Activated naive CD4-positive, alpha-beta T cell treated with anti-CD3 and anti-CD28 coated beads, Interleukin-2, amount 10 ng/mL, durations not matched to agents 7 days and 5 days (primary cell): ENCODE measurements at regions not wholly inside any gene's neighbourhood (a gene's known extent, or its start where the extent isn't known, plus 50 kb on each side); places are given as distances from the start of the nearest gene placed in this dataset.

Experiments
- CTCF ChIA-PET: fragments of 350-600 bp; sonication (Branson Sonifier 250); formaldehyde crosslinking; loops from one replicate; lab custom pipeline; 2021; ENCODE audit warnings: antibody characterized with exemption; lab: Charles Lee
- DNase-seq: peaks from one replicate; pipeline ENCODE4 v3.0.0-alpha.2; 2020
- H3K27ac Mint-ChIP-seq: one replicate; pipeline ENCODE4 v1.8.0; 2021; ENCODE audit warnings: mild to moderate bottlenecking, moderate library complexity, mixed read lengths
- H3K27me3 Mint-ChIP-seq: one replicate; pipeline ENCODE4 v1.8.0; 2021; ENCODE audit warnings: mild to moderate bottlenecking, mixed read lengths
- H3K36me3 Mint-ChIP-seq: one replicate; pipeline ENCODE4 v1.8.0; 2021; ENCODE audit warnings: mixed read lengths
- H3K4me1 Mint-ChIP-seq: one replicate; pipeline ENCODE4 v1.8.0; 2021; ENCODE audit warnings: mixed read lengths
- H3K4me3 Mint-ChIP-seq: one replicate; pipeline ENCODE4 v1.8.0; 2021; ENCODE audit warnings: mild to moderate bottlenecking, moderate library complexity, mixed read lengths
- H3K9me3 Mint-ChIP-seq: one replicate; pipeline ENCODE4 v1.8.0; 2021; ENCODE audit warnings: mixed read lengths

DNA sequence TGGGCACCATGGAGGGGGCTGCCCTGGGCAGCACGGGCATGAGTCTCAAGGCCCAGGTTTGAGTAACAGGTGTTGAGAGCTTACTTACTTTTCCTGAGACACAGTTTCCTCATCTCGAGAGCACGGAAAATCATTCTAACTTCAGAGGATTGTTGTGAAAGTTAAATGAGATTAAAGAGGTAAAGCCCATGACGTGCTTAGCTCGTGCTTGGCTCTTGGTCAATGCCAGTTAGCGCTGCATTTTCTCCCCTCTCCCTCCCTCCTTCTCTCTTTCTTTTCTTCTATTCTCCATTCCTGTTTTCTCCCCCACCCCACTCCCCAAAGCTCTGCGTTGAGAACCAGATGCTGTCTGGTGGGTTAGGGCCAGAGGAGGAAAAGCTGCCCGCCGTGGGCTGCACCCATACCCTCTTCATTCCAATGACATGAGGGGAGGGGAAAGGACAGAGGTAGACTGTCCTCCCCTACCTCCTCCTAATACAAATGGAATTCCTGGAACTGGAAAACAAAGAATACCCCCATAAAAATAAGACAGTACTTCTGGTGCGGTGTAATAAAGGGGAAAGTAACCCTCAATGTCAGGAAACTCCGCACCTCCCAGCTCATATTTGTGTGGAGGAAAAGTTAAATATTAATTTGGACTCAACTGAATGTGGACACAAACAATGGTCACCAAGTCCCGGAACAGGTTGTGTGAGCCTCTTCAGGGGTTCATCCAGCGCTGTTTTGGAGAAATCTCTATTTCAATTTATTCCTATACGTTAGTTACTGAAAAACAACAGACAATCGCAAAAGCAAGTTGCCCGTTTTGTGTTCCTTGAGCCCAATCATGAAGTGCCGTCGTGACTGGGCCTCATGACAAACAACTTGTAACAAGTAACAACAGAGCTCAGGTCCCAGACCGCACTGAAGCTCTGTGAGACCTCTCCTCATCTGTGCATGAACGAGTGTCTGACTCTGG lies 54.8 kb upstream of the B3GAT1 start:
- peaks cover 50% of the 10 kb centered on the region for H3K27me3 Mint-ChIP-seq
- no peaks in the 10 kb centered on the region for H3K9me3 Mint-ChIP-seq
- H3K36me3 Mint-ChIP-seq: no peaks in the 10 kb centered on the region
- DNase-seq: no peak
- no peak overlapping the region for H3K27ac Mint-ChIP-seq
- no peaks in the 10 kb centered on the region for H3K4me1 Mint-ChIP-seq
- H3K4me3 Mint-ChIP-seq: no peak overlapping the region
- CTCF ChIA-PET: no interaction called here

DNA sequence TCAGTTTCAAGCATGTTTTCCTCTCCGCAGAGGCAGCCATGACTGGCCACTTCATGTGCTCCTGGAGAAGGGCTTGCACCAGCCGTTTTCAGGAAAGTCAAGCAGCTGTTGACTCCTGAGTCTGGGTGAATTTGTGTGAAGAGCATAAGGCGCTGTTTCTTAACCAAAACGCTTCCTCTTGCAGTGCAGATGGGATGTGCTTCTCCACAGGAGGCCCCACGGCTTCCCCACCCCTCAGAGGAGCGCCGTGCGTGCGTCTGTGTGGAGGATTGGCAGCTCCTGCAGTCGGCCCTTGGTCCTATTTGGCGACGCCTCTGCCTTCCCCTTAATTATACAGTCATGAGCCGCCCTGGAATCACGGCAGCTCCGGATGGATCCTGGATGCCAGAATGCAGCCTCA lies 54.1 kb upstream of the B3GAT1 start:
- Mint-ChIP-seq H3K27ac (no peak overlapping the region), H3K36me3 (no peaks in the 10 kb centered on the region), H3K4me1 (no peaks in the 10 kb centered on the region), H3K9me3 (no peaks in the 10 kb centered on the region), H3K27me3 (peaks cover 42% of the 10 kb centered on the region), H3K4me3 (no peak overlapping the region)
- CTCF ChIA-PET: no interaction called here
- no peak for DNase-seq

DNA sequence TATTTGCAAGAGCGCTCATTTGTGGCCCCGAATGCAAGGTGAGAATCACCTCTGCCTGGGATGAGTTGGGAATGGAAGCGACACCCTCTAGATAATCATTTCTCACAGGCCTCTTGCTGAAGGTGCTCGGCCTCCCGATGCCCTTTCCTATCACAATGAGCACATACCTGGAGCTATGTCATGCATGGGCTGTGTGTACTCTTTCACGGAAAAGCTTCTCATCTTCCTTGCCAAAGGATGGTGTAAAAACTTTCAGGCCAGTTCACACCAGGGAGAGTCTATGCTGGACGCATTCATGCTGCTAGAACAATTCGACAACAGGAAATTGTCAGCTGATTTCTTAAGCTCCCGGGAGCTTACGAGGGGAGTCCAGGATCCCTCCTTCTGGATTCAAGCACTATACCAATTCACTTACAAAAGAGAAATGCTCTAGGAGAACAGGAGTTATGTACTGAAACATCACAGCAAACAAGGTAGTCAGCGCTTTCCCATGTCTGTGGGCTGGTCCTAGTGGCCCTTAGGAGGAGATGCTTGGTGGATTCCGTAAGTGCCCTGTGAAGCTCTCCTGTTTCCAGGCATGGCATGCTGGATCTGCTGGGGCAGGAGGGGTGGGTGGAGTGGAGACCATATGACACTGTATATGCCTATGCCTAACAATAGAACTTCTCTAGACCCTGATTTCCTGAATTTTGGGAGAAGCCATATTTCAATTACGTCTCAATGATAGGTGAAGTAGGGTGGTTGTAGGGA lies 53.1 kb upstream of the B3GAT1 start:
- Mint-ChIP-seq H3K36me3 (no peaks in the 10 kb centered on the region), H3K27ac (no peak overlapping the region), H3K27me3 (peaks cover 36% of the 10 kb centered on the region), H3K9me3 (no peaks in the 10 kb centered on the region), H3K4me1 (no peaks in the 10 kb centered on the region), H3K4me3 (no peak overlapping the region)
- CTCF ChIA-PET: no interaction called here
- no peak for DNase-seq

DNA sequence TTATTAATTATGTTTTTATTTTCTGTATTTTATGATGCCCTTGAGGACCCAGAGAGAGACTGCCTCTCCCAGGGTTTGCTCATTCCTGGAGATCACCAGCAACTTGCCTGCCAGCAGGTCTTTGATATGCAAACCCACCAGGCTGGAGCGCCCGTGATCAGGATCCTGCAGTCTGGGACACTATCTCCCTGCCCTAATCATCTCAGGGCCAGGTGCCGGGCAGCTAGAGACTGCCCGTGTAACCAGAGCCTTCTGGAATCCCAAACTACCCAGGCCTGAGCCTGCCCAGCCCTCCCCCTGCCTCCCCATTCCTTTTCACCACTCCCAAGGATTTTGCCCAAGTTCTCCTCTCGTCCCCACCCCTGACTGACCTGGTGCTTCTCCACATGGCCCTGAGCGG lies 52.2 kb upstream of the B3GAT1 start:
- Mint-ChIP-seq H3K36me3 (no peaks in the 10 kb centered on the region), H3K4me1 (no peaks in the 10 kb centered on the region), H3K27me3 (peaks cover 36% of the 10 kb centered on the region), H3K4me3 (no peak overlapping the region), H3K27ac (no peak overlapping the region), H3K9me3 (no peaks in the 10 kb centered on the region)
- CTCF ChIA-PET: no interaction called here
- no peak for DNase-seq

GRCh38 chr11:134463716-134464115 lies 51.7 kb upstream of the B3GAT1 start:
- no peaks in the 10 kb centered on the region for H3K36me3 Mint-ChIP-seq
- peaks cover 39% of the 10 kb centered on the region for H3K27me3 Mint-ChIP-seq
- H3K4me3 Mint-ChIP-seq: no peak overlapping the region
- CTCF ChIA-PET: no interaction called here
- H3K4me1 Mint-ChIP-seq: no peaks in the 10 kb centered on the region
- peaks cover 2% of the 10 kb centered on the region for H3K9me3 Mint-ChIP-seq
- DNase-seq: no peak
- no peak overlapping the region for H3K27ac Mint-ChIP-seq
